GM18870 (cell line): ENCODE measurements at regions not wholly inside any gene's neighbourhood (a gene's known extent, or its start where the extent isn't known, plus 50 kb on each side); places are given as distances from the start of the nearest gene placed in this dataset.
"Not testable (repeated sequence)": the region's sequence is repeated elsewhere in the genome, so short reads cannot be mapped to it uniquely, and the experiment has no call there.

ENCODE experiments used
- ATAC-seq: cut with Tn5 transposase; IDR thresholded peaks from one replicate; pipeline ENCODE4 v1.9.1; 2021; ENCODE audit warnings: moderate library complexity; ENCODE audit not compliant: unreplicated experiment

DNA sequence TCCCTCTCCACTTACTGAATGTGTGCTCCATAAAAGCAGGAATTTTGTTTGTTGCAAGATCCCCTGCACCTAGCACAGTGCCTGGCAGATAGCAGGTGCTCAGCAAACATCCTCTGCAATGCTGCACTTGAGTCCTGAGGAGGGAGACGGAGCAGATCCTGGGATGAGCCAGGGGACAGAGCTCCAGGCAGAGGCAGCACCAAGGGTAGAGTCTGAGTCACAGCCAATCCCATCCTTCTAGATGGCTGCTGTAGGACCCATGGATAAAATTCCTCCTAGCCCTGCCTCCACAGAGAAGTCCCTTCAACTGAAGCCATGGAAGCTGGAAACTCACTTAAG, 59.3 kb upstream of the SULF2 start:
- ATAC-seq, result not testable (repeated sequence)

DNA sequence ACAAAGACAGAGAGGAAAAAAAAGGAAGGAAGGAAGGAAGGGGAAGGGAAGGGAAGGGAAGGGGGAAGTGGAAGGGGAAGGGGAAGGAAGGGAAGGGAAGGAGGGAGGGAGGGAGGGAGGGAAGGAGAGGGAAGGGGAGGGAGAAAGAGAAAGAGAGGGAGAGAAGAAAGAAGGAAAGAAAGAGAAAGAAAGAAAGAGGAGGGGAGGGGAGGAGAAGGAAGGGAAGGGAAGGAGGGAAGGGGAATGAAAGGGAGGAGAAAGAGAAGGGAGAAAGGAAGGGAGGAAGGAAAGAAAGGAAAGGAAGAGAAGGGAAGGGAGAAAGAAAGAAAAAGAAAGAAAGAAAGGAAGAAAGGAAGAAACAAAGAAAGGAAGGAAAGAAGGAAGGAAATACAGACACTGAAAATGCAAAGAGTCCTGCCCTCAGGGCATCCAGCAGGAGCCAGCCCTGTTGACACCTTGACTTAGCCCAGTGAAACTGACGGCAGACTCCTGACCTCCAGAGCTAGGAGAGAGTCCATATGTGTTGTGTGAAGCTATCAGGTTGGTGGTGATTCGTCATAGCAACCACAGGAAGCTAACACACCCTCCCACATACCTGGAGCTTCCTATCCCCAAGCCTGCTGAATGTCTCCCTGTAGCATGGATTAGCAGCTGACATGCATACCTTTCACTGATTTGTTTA, 58.7 kb upstream of the SULF2 start:
- no peak for ATAC-seq

DNA sequence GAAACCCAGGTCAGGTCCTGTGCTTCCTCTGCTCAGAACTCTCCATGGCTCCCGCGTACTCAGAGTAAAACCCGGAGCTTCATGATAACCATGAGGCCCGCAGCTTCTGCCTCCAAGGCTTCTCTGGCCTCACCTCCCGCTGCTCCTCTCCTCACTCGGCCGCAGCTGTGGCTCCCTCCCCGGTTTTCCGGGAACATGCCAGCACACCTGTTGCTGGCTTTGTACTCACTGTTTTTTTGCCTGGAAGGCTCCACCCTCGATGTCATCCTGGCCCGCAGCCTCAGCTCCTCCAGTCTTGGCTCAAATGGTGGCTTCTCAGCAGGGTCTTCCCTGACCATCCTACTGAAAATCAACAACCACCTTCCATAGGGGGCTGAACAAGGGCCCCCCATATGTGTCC, 57.7 kb upstream of the SULF2 start:
- not testable (repeated sequence) for ATAC-seq

DNA sequence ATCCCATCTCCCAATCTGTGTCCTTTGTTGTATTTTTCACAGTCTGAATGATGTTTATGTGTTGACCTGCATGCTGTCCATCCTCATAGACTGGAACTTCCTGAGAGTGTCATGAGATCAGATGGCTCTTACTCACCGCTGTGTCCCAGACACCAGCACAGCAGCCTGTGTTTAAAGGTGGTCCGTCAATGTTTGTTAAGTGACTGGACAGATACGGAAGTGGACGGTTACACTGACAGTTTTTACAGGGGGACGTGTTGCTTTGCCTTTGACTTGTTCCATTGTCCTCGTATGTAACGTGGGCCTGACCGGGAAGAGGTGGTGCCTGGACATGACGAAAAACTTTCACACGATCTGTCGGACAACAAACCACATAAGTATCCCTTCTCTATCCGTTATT, 56.7 kb upstream of the SULF2 start:
- not testable (repeated sequence) for ATAC-seq

DNA sequence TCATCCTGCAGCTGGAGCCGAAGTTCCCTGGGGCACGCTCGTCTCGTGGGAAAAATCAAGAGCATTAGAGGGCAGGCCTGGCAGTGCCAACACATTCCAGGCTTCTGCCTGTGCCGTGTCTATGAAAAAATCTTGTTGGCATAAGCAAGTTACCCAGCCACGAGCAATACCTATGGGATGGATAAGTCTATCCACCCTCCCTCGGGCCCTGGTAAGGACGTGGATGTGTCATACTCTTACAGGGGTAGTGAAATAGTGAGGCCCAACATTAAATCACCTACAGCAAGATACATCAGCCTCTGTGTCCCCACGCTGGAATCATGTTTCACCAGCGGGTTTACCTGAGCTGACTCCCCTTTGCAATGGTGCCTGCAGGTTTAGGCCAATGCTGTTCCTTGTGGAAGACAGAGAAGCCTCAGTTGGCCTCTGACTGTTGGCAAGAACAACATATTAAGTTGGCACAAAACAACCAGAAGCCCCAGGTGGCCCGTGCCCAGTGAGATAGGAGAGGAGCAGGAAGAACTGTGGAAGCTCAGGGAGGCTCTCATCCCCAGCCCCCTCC, 51.1 kb upstream of the SULF2 start:
- not testable (repeated sequence) for ATAC-seq
